Stimulated activated CD4-positive, alpha-beta T cell treated with anti-CD3 and anti-CD28 coated beads, Interleukin-4, amount 100 ng/mL, for 1 hour (primary cell): ENCODE measurements at regions not wholly inside any gene's neighbourhood (a gene's known extent, or its start where the extent isn't known, plus 50 kb on each side); places are given as distances from the start of the nearest gene placed in this dataset.

Experiments
- DNase-seq: peaks from one replicate; pipeline ENCODE4 v3.0.0-alpha.2; 2020

GRCh38 chr10:43946445-43946844 is 297.8 kb upstream of the ZNF32 start:
- DNase-seq = no peak

- no peak for DNase-seq
Observed at GRCh38 chr10:43945908-43946307, 297.2 kb upstream of the ZNF32 start.

GRCh38 chr10:43945094-43945730 is 296.5 kb upstream of the ZNF32 start:
- no peak for DNase-seq

GRCh38 chr10:43944381-43945093 is 295.9 kb upstream of the ZNF32 start:
- DNase-seq = no peak

- DNase-seq = no peak
Observed at GRCh38 chr10:43943818-43944360, 295.2 kb upstream of the ZNF32 start.

- DNase-seq = no peak
Observed at GRCh38 chr10:43943119-43943817, 294.6 kb upstream of the ZNF32 start.

- no peak for DNase-seq
Observed at GRCh38 chr10:43942096-43942850, 293.6 kb upstream of the ZNF32 start.

- no peak for DNase-seq
Observed at GRCh38 chr10:43940898-43941837, 292.5 kb upstream of the ZNF32 start.

GRCh38 chr10:43939939-43940820 is 291.5 kb upstream of the ZNF32 start:
- DNase-seq = no peak

- no peak for DNase-seq
Observed at GRCh38 chr10:43939389-43939938, 290.8 kb upstream of the ZNF32 start.

GRCh38 chr10:43938810-43939209 is 290.1 kb upstream of the ZNF32 start:
- DNase-seq = no peak

GRCh38 chr10:43931308-43931930 is 282.7 kb upstream of the ZNF32 start:
- no peak for DNase-seq

- no peak for DNase-seq
Observed at GRCh38 chr10:43930777-43931176, 282.1 kb upstream of the ZNF32 start.

GRCh38 chr10:43930243-43930642 is 281.6 kb upstream of the ZNF32 start:
- no peak for DNase-seq

GRCh38 chr10:43929122-43929521 is 280.4 kb upstream of the ZNF32 start:
- no peak for DNase-seq

GRCh38 chr10:43928425-43928968 is 279.8 kb upstream of the ZNF32 start:
- DNase-seq = no peak

GRCh38 chr10:43926875-43927406 is 278.3 kb upstream of the ZNF32 start:
- DNase-seq = no peak

- no peak for DNase-seq
Observed at GRCh38 chr10:43926371-43926770, 277.7 kb upstream of the ZNF32 start.

GRCh38 chr10:43925793-43926192 is 277.1 kb upstream of the ZNF32 start:
- DNase-seq = no peak
